Ishikawa (cell line): ENCODE measurements at regions not wholly inside any gene's neighbourhood (a gene's known extent, or its start where the extent isn't known, plus 50 kb on each side); places are given as distances from the start of the nearest gene placed in this dataset.

Experiments used
- CEBPB ChIP-seq: IDR thresholded peaks from 2 replicates; pipeline ENCODE4 v1.6.1; 2012
- CREB1 ChIP-seq: IDR thresholded peaks from 2 replicates; pipeline ENCODE4 v1.6.1; 2012; ENCODE audit warnings: low read depth
- EGR1 ChIP-seq: IDR thresholded peaks from 2 replicates; pipeline ENCODE4 v1.6.1; 2012
- EP300 ChIP-seq: IDR thresholded peaks from 2 replicates; pipeline ENCODE4 v1.6.1; 2012; ENCODE audit warnings: borderline replicate concordance
- FOXM1 ChIP-seq: IDR thresholded peaks from 2 replicates; pipeline ENCODE4 v1.6.1; 2012; ENCODE audit warnings: low read depth, borderline replicate concordance
- MAX ChIP-seq: IDR thresholded peaks from 2 replicates; pipeline ENCODE4 v1.6.1; 2012
- NFIC ChIP-seq: IDR thresholded peaks from 2 replicates; pipeline ENCODE4 v1.6.1; 2012
- RAD21 ChIP-seq: IDR thresholded peaks from 2 replicates; pipeline ENCODE4 v1.6.1; 2012; ENCODE audit warnings: low read depth
- REST ChIP-seq: IDR thresholded peaks from 2 replicates; pipeline ENCODE4 v1.6.1; 2012; ENCODE audit warnings: low read depth, mild to moderate bottlenecking
- TAF1 ChIP-seq: IDR thresholded peaks from 2 replicates; pipeline ENCODE4 v1.6.1; 2012; ENCODE audit warnings: low read depth, mild to moderate bottlenecking
- TCF12 ChIP-seq: IDR thresholded peaks from 2 replicates; pipeline ENCODE4 v1.6.1; 2012; ENCODE audit warnings: low read depth
- USF1 ChIP-seq: IDR thresholded peaks from 2 replicates; pipeline ENCODE4 v1.6.1; 2012
- YY1 ChIP-seq: IDR thresholded peaks from 2 replicates; pipeline ENCODE4 v1.6.1; 2012; ENCODE audit warnings: low read depth
- ZBTB7A ChIP-seq: IDR thresholded peaks from 2 replicates; pipeline ENCODE4 v1.6.1; 2012; ENCODE audit warnings: low read depth

GRCh38 chr2:147099845-147100244 lies 745.0 kb upstream of the ACVR2A start:
- TF ChIP-seq EP300 (no peak), YY1 (no peak), MAX (no peak), TAF1 (no peak), FOXM1 (no peak), RAD21 (no peak), CEBPB (no peak), REST (no peak), EGR1 (no peak), USF1 (no peak), NFIC (no peak), CREB1 (no peak), TCF12 (no peak), ZBTB7A (no peak)
